Karpas-422 (cell line): ENCODE measurements at regions not wholly inside any gene's neighbourhood (a gene's known extent, or its start where the extent isn't known, plus 50 kb on each side); places are given as distances from the start of the nearest gene placed in this dataset.

Experiments used
- DNase-seq: peaks from one replicate; pipeline ENCODE4 v3.0.0-alpha.2; 2015
- H2AFZ ChIP-seq: fragments of 200-600 bp; sonication (generic); 2 replicates; pipeline ENCODE4 v1.6.1; 2014; ENCODE audit warnings: antibody characterized with exemption, low read length, mixed read lengths
- H3K27ac ChIP-seq: fragments of 200-600 bp; sonication (generic); 2 replicates; pipeline ENCODE4 v1.5.1; 2014; ENCODE audit warnings: mild to moderate bottlenecking, low read length, moderate library complexity
- H3K27me3 ChIP-seq: fragments of 200-600 bp; sonication (generic); 2 replicates; pipeline ENCODE4 v1.6.1; 2014; ENCODE audit warnings: low read length, mixed read lengths
- H3K36me3 ChIP-seq: fragments of 200-600 bp; sonication (generic); 2 replicates; pipeline ENCODE4 v1.6.1; 2014; ENCODE audit warnings: low read length, mixed read lengths; ENCODE audit not compliant: insufficient read depth
- H3K4me1 ChIP-seq: fragments of 200-600 bp; sonication (generic); 2 replicates; pipeline ENCODE4 v1.6.1; 2014; ENCODE audit warnings: mild to moderate bottlenecking, low read length, mixed read lengths
- H3K4me2 ChIP-seq: fragments of 200-600 bp; sonication (generic); 2 replicates; pipeline ENCODE4 v1.6.1; 2014; ENCODE audit warnings: low read length, low read depth, mild to moderate bottlenecking; ENCODE audit not compliant: poor library complexity, severe bottlenecking
- H3K4me3 ChIP-seq: fragments of 200-600 bp; sonication (generic); 2 replicates; pipeline ENCODE4 v1.5.1; 2014; ENCODE audit warnings: mild to moderate bottlenecking, antibody characterized with exemption, low read length, mixed read lengths
- H3K79me2 ChIP-seq: fragments of 200-600 bp; sonication (generic); 2 replicates; pipeline ENCODE4 v1.6.1; 2014; ENCODE audit warnings: mild to moderate bottlenecking, low read length, mixed read lengths
- H3K9ac ChIP-seq: fragments of 200-600 bp; sonication (generic); 2 replicates; pipeline ENCODE4 v1.6.0; 2014; ENCODE audit warnings: low read length
- H3K9me2 ChIP-seq: fragments of 200-600 bp; sonication (generic), shearing (Covaris generic); replicated peaks from 2 replicates; pipeline ENCODE4 v1.6.0; 2014; ENCODE audit warnings: mild to moderate bottlenecking, low read length, moderate library complexity; ENCODE audit not compliant: insufficient read depth
- H3K9me3 ChIP-seq: fragments of 300-700, 200-600 bp; sonication (generic); 2 replicates; pipeline ENCODE4 v1.6.1; 2014; ENCODE audit warnings: low read length, mixed read lengths
- H4K20me1 ChIP-seq: fragments of 200-600 bp; sonication (generic); 2 replicates; pipeline ENCODE4 v1.6.1; 2014; ENCODE audit warnings: mild to moderate bottlenecking, antibody characterized with exemption, low read length, low read depth; ENCODE audit not compliant: insufficient read depth

GRCh38 chr9:1761807-1762206, 253.3 kb upstream of the SMARCA2 start:
- H3K79me2 ChIP-seq, result no peaks in the 10 kb centered on the region
- H3K27me3 ChIP-seq, result no peaks in the 10 kb centered on the region
- H3K9ac ChIP-seq, result no peak overlapping the region
- H3K4me1 ChIP-seq, result peaks cover 7% of the 10 kb centered on the region
- no peak for DNase-seq
- H3K9me2 ChIP-seq, result no peaks in the 10 kb centered on the region
- no peaks in the 10 kb centered on the region; the same call in 1 of the 2 replicates for H3K9me3 ChIP-seq
- no peaks in the 10 kb centered on the region for H3K36me3 ChIP-seq
- H3K4me3 ChIP-seq, result no peak overlapping the region
- H3K4me2 ChIP-seq, result no peak overlapping the region
- H3K27ac ChIP-seq, result no peak overlapping the region
- H4K20me1 ChIP-seq, result no peaks in the 10 kb centered on the region
- H2AFZ ChIP-seq, result no peak overlapping the region

- H3K9me3 ChIP-seq, result no peaks in the 10 kb centered on the region
- H3K27ac ChIP-seq, result no peak overlapping the region
- H2AFZ ChIP-seq, result no peak overlapping the region
- no peaks in the 10 kb centered on the region for H4K20me1 ChIP-seq
- DNase-seq, result no peak
- H3K4me3 ChIP-seq, result no peak overlapping the region
- H3K4me2 ChIP-seq, result no peak overlapping the region
- no peaks in the 10 kb centered on the region for H3K9me2 ChIP-seq
- no peak overlapping the region for H3K9ac ChIP-seq
- H3K27me3 ChIP-seq, result no peaks in the 10 kb centered on the region
- no peaks in the 10 kb centered on the region for H3K36me3 ChIP-seq
- no peaks in the 10 kb centered on the region for H3K79me2 ChIP-seq
- no peaks in the 10 kb centered on the region for H3K4me1 ChIP-seq
These were observed 249.1 kb upstream of the SMARCA2 start for GRCh38 chr9:1766042-1766441.

GRCh38 chr9:1768561-1768960, 246.6 kb upstream of the SMARCA2 start:
- no peak for DNase-seq
- Histone ChIP-seq H3K27me3 (no peaks in the 10 kb centered on the region), H3K4me2 (no peak overlapping the region), H3K4me3 (no peak overlapping the region), H3K9ac (no peak overlapping the region), H4K20me1 (no peaks in the 10 kb centered on the region), H2AFZ (no peak overlapping the region), H3K9me3 (no peaks in the 10 kb centered on the region), H3K4me1 (no peaks in the 10 kb centered on the region), H3K9me2 (no peaks in the 10 kb centered on the region), H3K79me2 (no peaks in the 10 kb centered on the region), H3K36me3 (no peaks in the 10 kb centered on the region), H3K27ac (no peak overlapping the region)

GRCh38 chr9:1771094-1771789, 243.9 kb upstream of the SMARCA2 start:
- Histone ChIP-seq H3K27ac (no peak overlapping the region), H3K27me3 (no peaks in the 10 kb centered on the region), H4K20me1 (no peaks in the 10 kb centered on the region), H3K36me3 (no peaks in the 10 kb centered on the region), H3K9me3 (no peaks in the 10 kb centered on the region), H3K9me2 (no peaks in the 10 kb centered on the region), H3K9ac (no peak overlapping the region), H3K4me2 (no peak overlapping the region), H3K4me3 (no peak overlapping the region), H3K79me2 (no peaks in the 10 kb centered on the region), H3K4me1 (no peaks in the 10 kb centered on the region), H2AFZ (no peak overlapping the region)
- no peak for DNase-seq

- H3K79me2 ChIP-seq, result no peaks in the 10 kb centered on the region
- no peaks in the 10 kb centered on the region for H3K27me3 ChIP-seq
- H3K9me3 ChIP-seq, result no peaks in the 10 kb centered on the region
- no peak overlapping the region for H3K4me2 ChIP-seq
- H3K4me3 ChIP-seq, result no peak overlapping the region
- no peak overlapping the region for H3K27ac ChIP-seq
- no peak for DNase-seq
- no peaks in the 10 kb centered on the region for H3K4me1 ChIP-seq
- H3K9ac ChIP-seq, result no peak overlapping the region
- H2AFZ ChIP-seq, result no peak overlapping the region
- H3K36me3 ChIP-seq, result no peaks in the 10 kb centered on the region
- no peaks in the 10 kb centered on the region for H4K20me1 ChIP-seq
- H3K9me2 ChIP-seq, result no peaks in the 10 kb centered on the region
These were observed 239.9 kb upstream of the SMARCA2 start for GRCh38 chr9:1775230-1775629.

- H4K20me1 ChIP-seq, result no peaks in the 10 kb centered on the region
These were observed 238.5 kb upstream of the SMARCA2 start for GRCh38 chr9:1776668-1777067.

GRCh38 chr9:1791191-1791590, 224.0 kb upstream of the SMARCA2 start:
- H3K27ac ChIP-seq, result no peak overlapping the region
- no peak overlapping the region for H2AFZ ChIP-seq
- no peak overlapping the region for H3K4me3 ChIP-seq
- no peak overlapping the region for H3K9ac ChIP-seq
- DNase-seq, result no peak
- H3K9me2 ChIP-seq, result no peaks in the 10 kb centered on the region
- no peaks in the 10 kb centered on the region for H3K9me3 ChIP-seq
- H3K4me1 ChIP-seq, result no peaks in the 10 kb centered on the region
- no peak overlapping the region for H3K4me2 ChIP-seq
- no peaks in the 10 kb centered on the region for H3K27me3 ChIP-seq
- no peaks in the 10 kb centered on the region for H3K79me2 ChIP-seq
- no peaks in the 10 kb centered on the region for H3K36me3 ChIP-seq
- no peaks in the 10 kb centered on the region for H4K20me1 ChIP-seq

More at GRCh38 chr9:1776668-1777067, 238.5 kb upstream of the SMARCA2 start:
- Histone ChIP-seq H3K27ac (no peak overlapping the region), H3K9ac (no peak overlapping the region), H3K4me1 (no peaks in the 10 kb centered on the region), H3K4me2 (no peak overlapping the region), H3K36me3 (no peaks in the 10 kb centered on the region), H3K9me2 (no peaks in the 10 kb centered on the region), H3K27me3 (no peaks in the 10 kb centered on the region), H3K79me2 (no peaks in the 10 kb centered on the region), H3K9me3 (no peaks in the 10 kb centered on the region), H3K4me3 (no peak overlapping the region), H2AFZ (no peak overlapping the region)
- no peak for DNase-seq

GRCh38 chr9:1794547-1795270, 220.4 kb upstream of the SMARCA2 start:
- Histone ChIP-seq H3K9me3 (no peaks in the 10 kb centered on the region), H3K4me3 (no peak overlapping the region), H3K36me3 (no peaks in the 10 kb centered on the region), H3K9ac (no peak overlapping the region), H4K20me1 (no peaks in the 10 kb centered on the region), H3K4me2 (no peak overlapping the region), H2AFZ (no peak overlapping the region), H3K79me2 (no peaks in the 10 kb centered on the region), H3K4me1 (no peaks in the 10 kb centered on the region), H3K27me3 (no peaks in the 10 kb centered on the region), H3K9me2 (no peaks in the 10 kb centered on the region), H3K27ac (no peak overlapping the region)
- DNase-seq, result no peak
